Neuronal stem cell (in vitro differentiated cells): ENCODE measurements at regions not wholly inside any gene's neighbourhood (a gene's known extent, or its start where the extent isn't known, plus 50 kb on each side); places are given as distances from the start of the nearest gene placed in this dataset. TPM values are rescaled to one million over a fixed set of nuclear protein-coding genes. Genes with fewer than 3 reads are reported as not detected.
"Not testable (repeated sequence)": the region's sequence is repeated elsewhere in the genome, so short reads cannot be mapped to it uniquely, and the experiment has no call there.

ENCODE experiments used
- DNase-seq: peaks from one replicate; pipeline ENCODE4 v3.0.0-alpha.2; 2013; ENCODE audit warnings: low spot score
- H2AFZ ChIP-seq: one replicate; pipeline ENCODE4 v1.6.1; 2013; ENCODE audit warnings: mild to moderate bottlenecking, low read length, inconsistent platforms
- H2AK5ac ChIP-seq: 2 replicates; pipeline ENCODE4 v1.6.1; 2013; ENCODE audit warnings: low read depth, mild to moderate bottlenecking, inconsistent platforms, low read length, moderate library complexity, mixed read lengths
- H2BK120ac ChIP-seq: 2 replicates; pipeline ENCODE4 v1.6.1; 2013; ENCODE audit warnings: low read depth, mild to moderate bottlenecking, inconsistent platforms, low read length, moderate library complexity, mixed read lengths
- H2BK12ac ChIP-seq: one replicate; pipeline ENCODE4 v1.6.1; 2013; ENCODE audit warnings: low read length, inconsistent platforms
- H2BK15ac ChIP-seq: 2 replicates; pipeline ENCODE4 v1.6.1; 2013; ENCODE audit warnings: mild to moderate bottlenecking, low read length, inconsistent platforms, mixed read lengths
- H2BK5ac ChIP-seq: one replicate; pipeline ENCODE4 v1.6.1; 2013; ENCODE audit warnings: inconsistent platforms, mild to moderate bottlenecking, low read length, moderate library complexity
- H3K14ac ChIP-seq: one replicate; pipeline ENCODE4 v1.6.1; 2013; ENCODE audit warnings: low read length, inconsistent platforms
- H3K18ac ChIP-seq: 2 replicates; pipeline ENCODE4 v1.6.1; 2013; ENCODE audit warnings: low read length, inconsistent platforms
- H3K23ac ChIP-seq: 2 replicates; pipeline ENCODE4 v1.6.1; 2013; ENCODE audit warnings: low read depth, mild to moderate bottlenecking, mixed read lengths, low read length, inconsistent platforms; ENCODE audit not compliant: poor library complexity
- H3K27ac ChIP-seq: replicated peaks from 3 replicates; pipeline ENCODE4 v1.5.1; 2013; ENCODE audit warnings: low read length, inconsistent platforms
- H3K27me3 ChIP-seq, 3 experiments: 2 replicates each; pipeline ENCODE4 v1.6.1; 2013; ENCODE audit warnings: low read length in 3 of 3, mild to moderate bottlenecking in 2 of 3, inconsistent platforms in 1 of 3, low read depth in 1 of 3, mixed read lengths in 1 of 3, moderate library complexity in 1 of 3; ENCODE audit not compliant: control insufficient read depth in 3 of 3, insufficient read depth in 3 of 3
- H3K36me3 ChIP-seq, 2 donors: replicated peaks in 1 of 2; 2 replicates each; pipeline ENCODE4 v1.6.1; 2013; ENCODE audit warnings: low read length in 2 of 2; ENCODE audit not compliant: control insufficient read depth in 2 of 2, insufficient read depth in 2 of 2
- H3K4ac ChIP-seq: 2 replicates; pipeline ENCODE4 v1.6.1; 2013; ENCODE audit warnings: inconsistent platforms, mild to moderate bottlenecking, low read length, moderate library complexity
- H3K4me1 ChIP-seq, 2 donors: 1 replicate in 1 of 2; 2 replicates in 1 of 2; pipeline ENCODE4 v1.6.1; 2013; ENCODE audit warnings: low read length in 2 of 2, low read depth in 1 of 2; ENCODE audit not compliant: control insufficient read depth in 2 of 2, insufficient read depth in 1 of 2
- H3K4me2 ChIP-seq: one replicate; pipeline ENCODE4 v1.6.1; 2013; ENCODE audit warnings: mild to moderate bottlenecking, low read length, inconsistent platforms; ENCODE audit not compliant: insufficient read depth, poor library complexity, severe bottlenecking
- H3K4me3 ChIP-seq, 2 donors: 2 replicates each; pipeline ENCODE4 v1.5.1; 2013; ENCODE audit warnings: low read length in 2 of 2, mild to moderate bottlenecking in 2 of 2, inconsistent platforms in 1 of 2, moderate library complexity in 1 of 2
- H3K79me1 ChIP-seq: one replicate; pipeline ENCODE4 v1.6.1; 2013; ENCODE audit warnings: low read depth, mild to moderate bottlenecking, inconsistent platforms, low read length, moderate library complexity
- H3K9ac ChIP-seq: one replicate; pipeline ENCODE4 v1.6.1; 2013; ENCODE audit warnings: mild to moderate bottlenecking, low read depth, low read length, inconsistent platforms; ENCODE audit not compliant: poor library complexity
- H3K9me3 ChIP-seq, 2 donors: replicated peaks in 1 of 2; 2 replicates each; pipeline versions ENCODE3 to v1.6.1; 2013; ENCODE audit warnings: low read length in 2 of 2, mild to moderate bottlenecking in 2 of 2, inconsistent platforms in 1 of 2, low read depth in 1 of 2, mixed read lengths in 1 of 2, moderate library complexity in 1 of 2; ENCODE audit not compliant: control insufficient read depth in 2 of 2, insufficient read depth in 1 of 2
- H4K8ac ChIP-seq: one replicate; pipeline ENCODE4 v1.6.1; 2013; ENCODE audit warnings: low read depth, mild to moderate bottlenecking, inconsistent platforms, low read length, moderate library complexity
- H4K91ac ChIP-seq: one replicate; pipeline ENCODE4 v1.6.1; 2013; ENCODE audit warnings: low read length, low read depth, mild to moderate bottlenecking, inconsistent platforms; ENCODE audit not compliant: poor library complexity
- WGBS, 2 donors: extraction: QIAGEN DNeasy Blood & Tissue Kit; methylation state at CpG; one replicate each; pipeline ENCODE4 v1.1.7; 2013; ENCODE audit warnings: missing lambda C conversion rate in 2 of 2, mixed read lengths in 1 of 2; ENCODE audit not compliant: insufficient read length in 2 of 2, insufficient replicate concordance in 1 of 2; ENCODE audit errors: extremely low coverage in 2 of 2; 5-methylcytosine and 5-hydroxymethylcytosine counted together
- small RNA-seq: library from polyadenylated mRNA; stranded (forward); fragments of <200 nt; extraction: miRNeasy Mini kit (QIAGEN cat#:217004); gene quantifications from one replicate; pipeline ENCODE3, GENCODE V24; 2013; ENCODE audit not compliant: insufficient read depth

- H2BK5ac ChIP-seq, H3K4ac ChIP-seq, H3K4me2 ChIP-seq, H3K4me1 ChIP-seq, H2BK15ac ChIP-seq, DNase-seq, H3K36me3 ChIP-seq, H3K9me3 ChIP-seq, H3K9ac ChIP-seq, H4K91ac ChIP-seq, H3K27me3 ChIP-seq, H3K79me1 ChIP-seq, H3K23ac ChIP-seq, H3K27ac ChIP-seq, H3K18ac ChIP-seq, H2AFZ ChIP-seq, H2BK120ac ChIP-seq, H2AK5ac ChIP-seq, H2BK12ac ChIP-seq, H4K8ac ChIP-seq, H3K4me3 ChIP-seq, H3K14ac ChIP-seq: not testable (repeated sequence)
- no CpG with 5 or more reads among the region's 10 CpGs for WGBS, 2 donors
These were observed 69.0 kb upstream of the KLHL4 start for GRCh38 chrX:87448613-87449012.

GRCh38 chrX:87465757-87466156, 51.8 kb upstream of the KLHL4 start:
- H2BK15ac ChIP-seq, H4K8ac ChIP-seq, H3K27ac ChIP-seq, DNase-seq, H4K91ac ChIP-seq, H2AFZ ChIP-seq, H3K9me3 ChIP-seq, H3K4ac ChIP-seq, H3K9ac ChIP-seq, H3K36me3 ChIP-seq, H3K27me3 ChIP-seq, H2AK5ac ChIP-seq, H2BK5ac ChIP-seq, H3K4me1 ChIP-seq, H3K4me3 ChIP-seq, H3K4me2 ChIP-seq, H2BK120ac ChIP-seq, H3K18ac ChIP-seq, H3K79me1 ChIP-seq, H3K23ac ChIP-seq, H2BK12ac ChIP-seq, H3K14ac ChIP-seq: not testable (repeated sequence)
- WGBS, 2 donors = no CpG with 5 or more reads among the region's 23 CpGs

Small RNA genes lying in the stretch of these regions (small RNA-seq; reads per million reads assigned to genes)
- gene Z96811.1 = not detected
